Type B pancreatic cell (in vitro differentiated cells): ENCODE measurements at regions not wholly inside any gene's neighbourhood (a gene's known extent, or its start where the extent isn't known, plus 50 kb on each side); places are given as distances from the start of the nearest gene placed in this dataset.

ENCODE experiments used
- DNase-seq: peaks from one replicate; pipeline ENCODE4 v3.0.0; 2021; ENCODE audit warnings: mixed read lengths; ENCODE audit not compliant: unreplicated experiment; ENCODE audit errors: extremely low spot score
- H3K27ac Mint-ChIP-seq: 2 replicates; pipeline ENCODE4 v1.8.0; 2021; ENCODE audit warnings: mild to moderate bottlenecking, mixed read lengths
- H3K27me3 Mint-ChIP-seq: 2 replicates; pipeline ENCODE4 v1.8.0; 2021; ENCODE audit warnings: mixed read lengths
- H3K36me3 Mint-ChIP-seq: 2 replicates; pipeline ENCODE4 v1.8.0; 2021; ENCODE audit warnings: mixed read lengths
- H3K4me1 Mint-ChIP-seq: one replicate; pipeline ENCODE4 v1.8.0; 2021; ENCODE audit warnings: mixed read lengths; ENCODE audit not compliant: unreplicated experiment
- H3K4me3 Mint-ChIP-seq: 2 replicates; pipeline ENCODE4 v1.8.0; 2021; ENCODE audit warnings: mild to moderate bottlenecking, mixed read lengths
- H3K9me3 Mint-ChIP-seq: 2 replicates; pipeline ENCODE4 v1.8.0; 2021; ENCODE audit warnings: mixed read lengths
- TF ChIP-seq, protein P1 (sequence below): fragments of 200-600 bp; sonication (generic); conservative IDR thresholded peaks from 2 replicates; pipeline ENCODE4 v1.5.0; 2021; ENCODE audit warnings: antibody characterized with exemption, mild to moderate bottlenecking

GRCh38 chr2:105587637-105588036, 157.1 kb upstream of the NCK2 start:
- Mint-ChIP-seq H3K36me3 (no peaks in the 10 kb centered on the region), H3K27me3 (peaks cover 2% of the 10 kb centered on the region), H3K4me3 (no peak overlapping the region), H3K9me3 (peaks cover 10% of the 10 kb centered on the region), H3K4me1 (peaks cover 22% of the 10 kb centered on the region), H3K27ac (no peak overlapping the region)
- DNase-seq = no peak
- TF ChIP-seq, protein P1, sequence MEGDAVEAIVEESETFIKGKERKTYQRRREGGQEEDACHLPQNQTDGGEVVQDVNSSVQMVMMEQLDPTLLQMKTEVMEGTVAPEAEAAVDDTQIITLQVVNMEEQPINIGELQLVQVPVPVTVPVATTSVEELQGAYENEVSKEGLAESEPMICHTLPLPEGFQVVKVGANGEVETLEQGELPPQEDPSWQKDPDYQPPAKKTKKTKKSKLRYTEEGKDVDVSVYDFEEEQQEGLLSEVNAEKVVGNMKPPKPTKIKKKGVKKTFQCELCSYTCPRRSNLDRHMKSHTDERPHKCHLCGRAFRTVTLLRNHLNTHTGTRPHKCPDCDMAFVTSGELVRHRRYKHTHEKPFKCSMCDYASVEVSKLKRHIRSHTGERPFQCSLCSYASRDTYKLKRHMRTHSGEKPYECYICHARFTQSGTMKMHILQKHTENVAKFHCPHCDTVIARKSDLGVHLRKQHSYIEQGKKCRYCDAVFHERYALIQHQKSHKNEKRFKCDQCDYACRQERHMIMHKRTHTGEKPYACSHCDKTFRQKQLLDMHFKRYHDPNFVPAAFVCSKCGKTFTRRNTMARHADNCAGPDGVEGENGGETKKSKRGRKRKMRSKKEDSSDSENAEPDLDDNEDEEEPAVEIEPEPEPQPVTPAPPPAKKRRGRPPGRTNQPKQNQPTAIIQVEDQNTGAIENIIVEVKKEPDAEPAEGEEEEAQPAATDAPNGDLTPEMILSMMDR = no peak

DNA sequence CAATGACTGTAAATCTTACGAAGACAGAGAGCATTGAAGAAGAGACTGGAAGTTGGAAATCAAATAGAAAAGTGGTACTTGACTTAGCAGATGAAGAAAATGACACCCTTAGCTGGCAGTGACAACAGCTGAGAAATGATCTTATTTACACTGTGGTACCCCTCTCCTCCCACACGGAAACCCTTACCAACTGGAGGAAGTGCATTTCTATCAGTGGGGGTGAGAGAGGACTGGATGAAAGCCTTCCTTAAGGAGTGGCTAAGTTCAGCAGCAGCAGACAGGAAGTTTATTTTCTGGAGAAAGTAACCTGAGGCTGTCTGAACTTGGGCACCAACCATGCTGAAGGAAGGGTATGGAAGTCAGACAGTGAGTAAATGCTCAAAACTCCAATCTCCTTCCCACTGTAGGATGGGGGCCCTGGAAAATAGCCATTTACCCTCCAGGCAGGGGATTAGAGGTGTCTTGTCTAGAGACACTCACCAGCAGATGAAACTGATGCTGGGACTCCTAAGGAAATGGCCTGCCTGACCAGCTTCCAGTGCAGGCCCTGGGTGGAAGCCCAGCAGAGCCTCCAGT, 160.2 kb upstream of the NCK2 start:
- Mint-ChIP-seq H3K4me1 (peaks cover 24% of the 10 kb centered on the region), H3K27ac (no peak overlapping the region), H3K36me3 (no peaks in the 10 kb centered on the region), H3K27me3 (peaks cover 3% of the 10 kb centered on the region), H3K9me3 (peaks cover 10% of the 10 kb centered on the region), H3K4me3 (no peak overlapping the region)
- no peak for DNase-seq
- TF ChIP-seq, protein P1 = no peak

DNA sequence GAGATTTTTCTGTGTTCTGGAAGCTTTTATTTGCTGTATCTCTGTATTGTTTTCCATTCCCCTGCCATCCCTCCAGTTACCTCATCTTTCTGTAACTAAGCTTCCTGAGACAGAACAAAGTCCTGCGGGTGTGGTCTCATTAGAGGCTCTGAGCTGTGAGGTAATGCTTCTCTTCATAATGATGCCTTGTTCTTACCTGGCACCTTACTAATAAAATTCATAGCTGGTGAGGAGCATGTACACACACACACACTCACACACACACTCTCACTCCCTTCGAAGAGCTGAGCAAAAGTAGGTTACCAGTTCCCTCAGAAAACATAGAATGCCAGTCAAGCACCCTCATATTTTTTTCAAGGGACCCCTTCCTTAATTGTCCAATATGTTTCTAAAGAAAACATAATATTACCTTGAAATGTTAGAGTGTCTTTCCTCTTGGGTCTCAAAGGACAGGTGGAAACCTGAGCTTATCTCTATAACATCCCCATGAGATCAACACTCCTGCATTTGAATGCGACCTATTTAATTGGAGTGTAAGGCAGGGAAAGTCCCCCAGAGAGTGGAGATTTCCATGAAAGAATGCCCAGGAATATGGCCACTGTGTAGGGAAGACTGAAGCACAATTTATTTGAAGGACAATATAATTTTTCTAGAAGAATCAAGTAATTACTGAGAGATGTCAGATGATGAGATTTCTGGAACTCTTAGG, 161.6 kb upstream of the NCK2 start:
- no peak for DNase-seq
- Mint-ChIP-seq H3K36me3 (no peaks in the 10 kb centered on the region), H3K27ac (peak overlapping the region; percentile 77), H3K4me3 (no peak overlapping the region), H3K9me3 (peaks cover 9% of the 10 kb centered on the region), H3K4me1 (peaks cover 24% of the 10 kb centered on the region), H3K27me3 (peaks cover 3% of the 10 kb centered on the region)
- TF ChIP-seq, protein P1 = no peak

GRCh38 chr2:105581555-105581944, 163.2 kb upstream of the NCK2 start:
- no peak overlapping the region for H3K27ac Mint-ChIP-seq
- H3K9me3 Mint-ChIP-seq = no peaks in the 10 kb centered on the region
- peaks cover 28% of the 10 kb centered on the region for H3K4me1 Mint-ChIP-seq
- TF ChIP-seq, protein P1 = no peak
- H3K4me3 Mint-ChIP-seq = no peak overlapping the region
- DNase-seq = no peak
- peaks cover 3% of the 10 kb centered on the region for H3K27me3 Mint-ChIP-seq
- no peaks in the 10 kb centered on the region for H3K36me3 Mint-ChIP-seq

DNA sequence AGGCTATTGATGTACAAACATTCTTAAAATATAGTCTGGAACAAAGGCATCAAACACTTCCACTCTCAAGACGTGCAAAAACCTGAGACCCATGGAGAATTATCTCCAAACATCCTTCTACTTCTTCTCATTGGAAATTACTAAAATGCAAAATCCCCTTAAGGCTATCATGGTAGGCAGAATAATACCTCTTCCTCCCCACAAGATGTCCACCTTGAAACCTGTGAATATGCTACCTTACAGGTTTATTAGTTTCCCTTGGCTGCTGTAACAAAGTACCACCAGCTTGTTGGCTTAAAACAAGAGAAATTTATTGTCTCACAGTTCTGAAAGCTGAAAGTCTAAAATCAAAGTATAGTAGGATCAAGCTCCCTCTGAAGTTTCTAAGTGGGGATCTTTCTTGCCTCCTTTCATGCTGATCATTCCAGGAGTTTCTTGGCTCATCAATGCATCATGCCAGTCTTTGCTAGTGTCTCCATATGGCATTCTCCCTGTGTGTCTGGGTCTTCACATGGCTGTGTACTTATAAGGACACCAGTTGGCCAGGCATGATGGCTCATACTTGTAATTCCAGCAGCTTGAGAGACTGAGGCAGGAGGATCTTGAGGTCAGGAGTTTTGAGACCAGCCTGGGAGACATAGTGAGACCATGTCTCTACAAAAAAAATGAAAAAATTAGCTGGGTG, 163.7 kb upstream of the NCK2 start:
- TF ChIP-seq, protein P1 = no peak
- H3K4me3 Mint-ChIP-seq = no peak overlapping the region

More for the DNA sequence above, 163.7 kb upstream of the NCK2 start:
- Mint-ChIP-seq H3K9me3 (no peaks in the 10 kb centered on the region), H3K27ac (no peak overlapping the region), H3K27me3 (peaks cover 8% of the 10 kb centered on the region), H3K36me3 (no peaks in the 10 kb centered on the region), H3K4me1 (peaks cover 33% of the 10 kb centered on the region)
- DNase-seq = no peak
